ENCODE measurements at regions not wholly inside any gene's neighbourhood (a gene's known extent, or its start where the extent isn't known, plus 50 kb on each side); places are given as distances from the start of the nearest gene placed in this dataset.
A peak's percentile ranks its signal among the peaks of the same experiment; 100 is the strongest.

DNA sequence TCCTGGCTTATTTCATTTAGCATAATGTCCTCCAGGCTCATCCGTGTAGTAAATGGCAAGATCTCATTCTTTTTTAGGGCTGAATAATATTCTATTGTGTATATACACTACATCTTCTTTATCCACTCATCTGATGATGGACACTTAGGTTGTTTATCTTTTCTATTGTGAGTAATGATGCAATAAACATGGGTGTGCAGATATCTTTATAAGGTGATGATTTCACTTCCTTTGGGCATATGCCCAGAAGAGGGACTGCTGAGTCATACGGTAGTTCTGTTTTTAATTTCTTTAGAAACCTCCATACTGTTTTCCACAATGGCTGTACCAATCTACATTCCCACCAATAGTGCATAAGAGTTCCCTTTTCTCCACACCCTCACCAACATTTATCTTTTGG is 317.6 kb upstream of the CNKSR2 start:
- DNase-seq (ENCODE audit: low spot score) = no peak

DNA sequence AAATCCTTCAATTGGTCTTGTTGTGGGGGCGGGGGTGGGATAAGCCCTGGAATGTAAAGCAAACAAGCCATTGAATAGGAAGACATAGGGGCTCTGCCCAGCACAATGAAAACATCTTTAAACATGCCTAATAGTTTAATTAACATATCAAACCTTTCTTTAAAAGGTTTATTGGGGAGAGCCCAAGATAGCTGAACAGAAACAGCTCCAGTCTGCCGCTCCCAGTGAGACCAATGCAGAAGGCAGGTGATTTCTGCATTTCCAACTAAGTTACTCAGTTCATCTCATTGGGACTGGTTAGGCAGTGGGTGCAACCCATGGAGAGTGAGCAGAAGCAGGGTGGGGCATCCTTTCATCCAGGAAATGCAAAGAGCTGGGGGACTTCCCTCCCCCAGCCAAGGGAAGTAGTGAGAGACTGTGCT is 327.2 kb upstream of the CNKSR2 start:
- no peak for DNase-seq (ENCODE audit: low spot score)

GRCh38 chrX:21014326-21014725 is 359.9 kb upstream of the CNKSR2 start:
- no peak for DNase-seq (ENCODE audit: low spot score)

GRCh38 chrX:21004835-21005234 is 369.4 kb upstream of the CNKSR2 start:
- peak; percentile 21 for DNase-seq (ENCODE audit: low spot score)

GRCh38 chrX:20995829-20996228 is 378.4 kb upstream of the CNKSR2 start:
- DNase-seq (ENCODE audit: low spot score) = no peak

DNA sequence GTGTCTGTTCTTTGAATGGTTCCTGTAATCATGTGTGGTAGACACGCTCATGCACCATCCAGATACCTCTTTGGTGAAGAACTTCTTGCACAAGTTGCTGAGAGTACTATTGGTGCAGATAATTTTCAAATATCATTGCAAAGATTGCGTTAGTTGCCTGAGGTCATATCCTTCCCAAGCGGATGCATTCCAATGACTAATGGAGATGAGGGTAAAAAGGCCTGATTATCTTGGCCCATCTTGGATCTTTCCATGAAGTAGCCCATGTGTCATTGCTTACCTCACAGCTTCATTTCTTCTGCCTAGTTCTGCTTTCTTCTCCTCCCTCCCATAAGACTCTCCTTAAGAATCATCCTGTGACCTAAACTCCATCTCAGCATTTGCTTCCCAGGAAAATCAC is 384.9 kb upstream of the CNKSR2 start:
- no peak for DNase-seq (ENCODE audit: low spot score)

- no peak for DNase-seq (ENCODE audit: low spot score)
These were observed 385.4 kb upstream of the CNKSR2 start for GRCh38 chrX:20988804-20989203.

DNA sequence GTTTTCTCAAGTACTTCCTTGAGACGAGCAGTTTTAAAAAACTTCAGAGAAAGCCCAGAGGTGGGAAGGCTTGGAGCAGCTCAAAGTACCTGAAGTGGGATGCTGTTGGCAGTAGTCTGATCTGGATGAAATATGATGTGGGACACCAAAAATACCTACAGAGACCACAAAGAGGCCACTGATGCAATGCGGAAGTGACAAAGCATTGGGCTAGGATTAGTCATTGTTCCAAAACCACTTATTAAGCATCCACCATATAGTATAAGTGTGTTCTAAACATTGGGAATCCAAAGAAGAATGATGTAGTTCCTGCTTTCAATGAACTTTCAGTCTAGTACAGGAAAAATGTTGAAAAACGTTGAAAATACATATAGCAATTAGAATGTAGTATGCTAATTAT is 386.1 kb upstream of the CNKSR2 start:
- no peak for DNase-seq (ENCODE audit: low spot score)

- DNase-seq (ENCODE audit: low spot score) = no peak
These were observed 393.8 kb upstream of the CNKSR2 start for GRCh38 chrX:20980426-20980825.

- DNase-seq (ENCODE audit: low spot score) = no peak
These were observed 399.9 kb upstream of the CNKSR2 start for GRCh38 chrX:20974326-20974725.

- DNase-seq (ENCODE audit: low spot score) = no peak
These were observed 401.2 kb upstream of the CNKSR2 start for GRCh38 chrX:20973038-20973437.

DNA sequence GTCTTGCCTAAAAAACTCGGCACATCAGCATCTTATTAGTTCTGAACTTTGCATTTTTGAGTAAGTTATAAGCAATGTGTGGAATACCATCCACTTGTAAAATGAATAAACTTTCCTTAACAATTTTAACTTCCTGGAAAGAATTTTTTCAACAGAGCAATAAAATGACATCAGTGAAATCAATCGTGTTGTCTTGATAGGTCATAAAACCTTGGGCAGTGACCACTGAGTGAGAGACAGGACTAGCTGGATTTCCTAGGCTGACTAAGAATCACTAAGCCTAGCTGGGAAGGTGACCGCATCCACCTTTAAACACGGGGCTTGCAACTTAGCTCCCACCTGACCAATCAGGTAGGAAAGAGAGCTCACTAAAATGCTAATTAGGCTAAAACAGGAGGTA is 403.0 kb upstream of the CNKSR2 start:
- DNase-seq (ENCODE audit: low spot score) = no peak

DNA sequence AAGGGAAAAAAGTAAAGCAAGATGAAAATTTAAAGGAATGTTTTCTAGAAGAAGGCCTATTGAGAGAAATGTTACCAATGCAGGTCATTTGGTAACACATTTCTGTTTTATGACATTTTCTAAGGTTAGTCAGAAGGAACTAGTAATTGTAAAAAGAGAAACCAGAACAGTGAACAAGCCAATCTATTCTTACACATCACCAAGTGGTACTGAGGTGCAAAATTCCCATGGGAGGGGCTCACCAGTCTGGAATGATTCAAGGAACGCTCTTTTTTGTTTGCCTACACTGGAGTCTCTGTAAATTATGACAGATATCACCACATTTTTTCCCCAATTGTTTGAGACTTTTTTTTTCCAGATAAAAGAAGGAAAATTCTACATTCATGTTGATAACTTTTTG is 404.7 kb upstream of the CNKSR2 start:
- DNase-seq (ENCODE audit: low spot score) = no peak

DNA sequence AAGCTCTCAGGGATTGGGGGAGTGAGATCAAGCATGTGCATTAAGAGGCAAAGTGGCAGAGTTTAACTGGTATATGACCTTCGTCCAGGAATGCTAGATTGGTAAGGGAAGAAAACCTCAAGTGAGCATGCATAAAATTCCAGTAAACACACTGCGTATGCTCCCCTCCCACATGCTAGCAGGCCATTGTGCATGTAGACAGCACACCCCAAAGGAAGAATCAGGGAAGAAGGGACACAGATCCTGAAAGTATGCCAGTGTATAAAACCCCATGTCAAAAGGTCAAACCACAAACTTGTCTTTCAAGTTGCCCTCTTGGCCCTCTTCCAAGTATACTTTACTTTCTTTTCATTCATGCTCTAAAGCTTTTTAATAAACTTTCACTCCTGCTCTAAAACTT is 405.2 kb upstream of the CNKSR2 start:
- no peak for DNase-seq (ENCODE audit: low spot score)

DNA sequence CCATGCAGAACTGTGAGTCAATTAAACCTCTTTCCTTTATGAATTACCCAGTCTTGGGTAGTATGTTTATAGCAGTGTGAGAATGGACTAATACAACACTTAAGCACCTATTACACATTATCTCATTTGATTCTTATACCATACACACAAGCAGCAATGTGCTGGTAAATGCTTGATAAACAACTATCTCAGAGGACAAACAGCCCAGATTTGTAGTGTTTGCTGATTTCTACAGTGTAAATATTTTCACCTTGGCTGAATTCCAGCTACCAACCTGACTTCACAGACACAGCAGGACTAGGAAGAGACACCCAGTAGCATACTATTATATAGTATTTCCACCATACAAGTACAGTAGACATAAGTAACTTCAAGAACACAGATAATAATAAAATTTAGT is 406.5 kb upstream of the CNKSR2 start:
- DNase-seq (ENCODE audit: low spot score) = no peak

DNA sequence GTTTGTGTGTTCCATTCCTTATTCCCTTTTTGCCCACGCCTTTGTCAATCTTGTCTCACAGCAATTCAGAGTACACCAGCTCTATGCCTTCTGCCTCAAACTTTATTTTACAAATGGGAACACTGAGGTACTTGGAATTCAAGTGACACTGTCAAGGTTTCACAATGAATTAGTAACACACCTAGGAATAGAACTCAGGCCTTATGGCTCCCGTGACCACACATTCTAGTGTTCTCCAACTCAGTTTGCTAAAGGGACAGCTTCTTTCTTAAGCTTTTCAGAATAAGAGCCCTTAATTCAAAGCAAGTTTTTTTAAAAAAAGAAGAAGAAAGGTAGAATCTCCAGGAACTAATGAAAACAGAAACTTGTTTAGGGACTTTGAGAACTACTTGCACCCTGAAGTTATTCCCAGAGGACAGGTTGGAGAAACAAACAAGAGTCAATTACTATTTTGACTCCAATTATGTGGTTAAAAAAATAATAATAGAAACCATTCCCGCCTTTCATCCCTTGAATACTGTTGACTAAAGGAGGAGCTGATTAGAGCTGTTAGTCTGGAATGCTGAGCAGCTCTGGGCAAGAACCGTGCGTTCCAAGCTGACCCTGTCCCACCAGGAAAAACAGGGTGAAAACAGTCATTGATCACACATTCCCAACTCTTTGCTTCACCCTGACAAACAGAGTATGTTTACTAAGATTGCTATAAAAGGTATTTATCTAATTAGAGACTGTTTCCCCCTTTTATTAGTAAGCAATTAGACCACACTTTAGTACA is 408.8 kb upstream of the CNKSR2 start:
- DNase-seq (ENCODE audit: low spot score) = peak; percentile 9

DNA sequence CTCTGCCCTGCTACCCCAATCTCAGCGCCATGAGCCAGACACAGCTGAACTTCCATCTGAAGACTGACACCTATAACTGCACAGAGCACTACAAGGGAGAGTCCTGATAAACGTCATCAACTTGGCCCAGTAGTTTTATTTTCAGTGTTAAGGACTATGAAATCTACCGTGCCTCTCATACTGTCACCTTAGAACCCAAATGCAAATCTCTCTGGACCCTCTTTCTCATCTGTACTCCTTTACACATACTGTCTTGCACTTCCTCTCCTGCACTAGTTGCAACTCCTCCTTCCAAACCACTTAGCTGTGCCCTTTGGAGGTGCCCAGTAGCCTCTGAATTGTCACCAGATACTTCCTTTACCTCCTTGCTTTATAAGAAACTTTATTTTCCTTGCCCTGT is 420.2 kb upstream of the CNKSR2 start:
- no peak for DNase-seq (ENCODE audit: low spot score)

- no peak for DNase-seq (ENCODE audit: low spot score)
These were observed 422.0 kb upstream of the CNKSR2 start for GRCh38 chrX:20952180-20952579.

DNA sequence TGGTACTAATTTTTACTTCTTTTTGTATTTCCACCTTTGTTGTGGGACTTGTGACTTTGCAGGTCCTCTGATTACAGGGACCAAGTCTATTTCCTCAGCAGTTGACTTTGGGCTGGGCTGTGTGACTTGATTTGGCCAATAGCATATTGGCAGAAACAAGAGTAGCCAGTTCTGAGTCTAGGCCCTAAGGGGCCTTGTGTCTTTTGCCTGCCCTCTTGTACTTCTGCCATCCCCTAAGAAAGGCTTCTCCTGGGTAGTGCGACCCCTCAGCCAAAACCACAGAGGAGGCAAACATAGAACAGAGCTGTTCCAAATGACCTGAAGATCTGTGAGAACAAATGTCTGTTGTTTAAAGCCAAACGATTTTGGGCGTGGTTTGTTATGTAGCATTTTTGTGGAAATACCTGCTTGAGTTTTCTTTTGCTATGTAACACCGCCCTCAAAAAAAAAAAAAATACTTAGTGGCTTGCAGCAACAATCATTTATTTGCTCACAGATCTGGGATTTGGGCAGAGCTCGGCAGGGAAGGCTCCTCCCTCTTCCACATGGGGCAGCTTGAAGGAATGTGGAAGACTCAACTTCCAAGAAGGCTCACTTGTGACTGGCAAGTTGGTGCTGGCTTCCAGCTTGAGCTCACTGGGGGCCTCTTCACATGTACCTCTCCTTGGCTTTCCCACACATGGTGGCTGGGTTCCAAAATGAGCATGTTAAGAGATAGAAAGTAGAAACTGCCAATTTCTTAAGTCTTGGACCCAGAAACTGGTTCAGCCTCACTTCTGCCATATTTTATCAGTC is 423.0 kb upstream of the CNKSR2 start:
- no peak for DNase-seq (ENCODE audit: low spot score)

DNA sequence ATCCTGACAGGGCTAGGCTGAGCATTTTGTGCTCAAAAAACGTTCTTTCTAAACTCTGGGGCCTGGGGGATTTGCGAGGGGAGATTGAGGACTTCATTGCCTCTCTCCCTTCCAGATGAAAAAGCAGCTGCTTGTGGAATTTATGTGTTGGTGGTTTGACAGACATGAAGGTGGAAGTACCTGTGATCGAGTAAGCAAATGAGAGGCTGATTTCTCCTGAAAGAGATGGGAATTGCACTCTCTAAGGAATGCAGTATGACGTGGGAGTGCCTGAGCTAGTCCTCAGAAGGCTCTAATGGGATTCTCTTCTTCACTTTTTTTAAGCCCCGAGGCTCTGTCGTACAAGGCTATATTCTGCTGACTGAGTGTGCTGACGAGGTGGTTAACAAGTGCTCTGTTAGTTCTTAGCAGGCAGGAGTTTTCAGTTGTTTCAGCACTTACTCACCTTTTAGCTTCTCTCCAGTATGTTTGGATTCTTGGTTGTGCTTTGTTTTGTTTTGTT is 426.8 kb upstream of the CNKSR2 start:
- no peak for DNase-seq (ENCODE audit: low spot score)

DNA sequence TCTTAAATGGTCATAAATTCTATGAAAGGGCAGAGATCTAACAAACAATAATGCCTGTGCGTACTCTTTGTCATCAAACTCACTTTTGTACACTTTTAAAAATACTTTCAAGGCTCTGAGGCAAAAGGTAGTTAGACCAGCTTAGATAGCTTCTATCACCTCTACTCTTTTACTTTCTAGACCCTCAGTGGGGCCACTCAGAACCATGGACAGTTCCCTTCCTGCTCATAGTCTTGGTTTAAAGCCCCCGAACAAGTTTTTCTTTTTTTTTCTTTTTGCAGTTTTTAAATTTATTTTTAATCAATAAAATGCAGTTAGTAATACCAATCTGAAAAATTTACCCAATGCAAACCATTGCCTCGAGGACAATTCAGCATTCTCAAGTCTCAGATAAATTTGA is 460.5 kb upstream of the CNKSR2 start:
- DNase-seq (ENCODE audit: low spot score) = no peak

- DNase-seq (ENCODE audit: low spot score) = peak; percentile 35
These were observed 467.6 kb upstream of the CNKSR2 start for GRCh38 chrX:20906571-20906970.

- no peak for DNase-seq (ENCODE audit: low spot score)
These were observed 489.7 kb upstream of the CNKSR2 start for GRCh38 chrX:20884565-20884964.
